ENCODE measurements at regions not wholly inside any gene's neighbourhood (a gene's known extent, or its start where the extent isn't known, plus 50 kb on each side); places are given as distances from the start of the nearest gene placed in this dataset.

GRCh38 chr4:72938516-72938915 lies 131.0 kb downstream of the COX18 start:
- no peak overlapping the region for H2BK15ac ChIP-seq (ENCODE audit: low read depth, low read length)
- H3K4me1 ChIP-seq (ENCODE audit: control insufficient read depth, insufficient read depth, low read length) = no peaks in the 10 kb centered on the region
- H3K27me3 ChIP-seq (ENCODE audit: control insufficient read depth, insufficient read depth, low read length) = no peaks in the 10 kb centered on the region
- no peak overlapping the region for H2AK9ac ChIP-seq (replicated peaks; ENCODE audit: low read depth, low read length, poor library complexity)
- no peak overlapping the region for H3K56ac ChIP-seq (ENCODE audit: extremely low read depth, insufficient read depth, low read length)
- no peaks in the 10 kb centered on the region for H3K9me1 ChIP-seq (ENCODE audit: insufficient read depth, low read length)
- no peak overlapping the region for H3K9ac ChIP-seq (ENCODE audit: low read depth, low read length)
- no peak overlapping the region for H3K4ac ChIP-seq (ENCODE audit: low read depth, low read length)
- ATAC-seq (ENCODE audit: low read depth) (no peak), DNase-seq (no peak)
- H3K27ac ChIP-seq (ENCODE audit: insufficient read depth, low read length) = no peak overlapping the region
- no CpG with 5 or more reads among the region's 2 CpGs for WGBS, 2 experiments (ENCODE audit: extremely low coverage in 2 of 2, insufficient read length in 1 of 2)
- in situ Hi-C loops (cut with MboI; ENCODE audit: low sequenced_read_pairs) = no loop called here
- no peak overlapping the region for H2BK20ac ChIP-seq (ENCODE audit: low read depth, low read length)
- TF ChIP-seq NFE2L2 (IDR thresholded peaks at IDR 0.05; ENCODE audit: low read depth, low read length) = no peak
- TF ChIP-seq BHLHE40 (IDR thresholded peaks at IDR 0.05; ENCODE audit: low read depth, low read length) = no peak
- TF ChIP-seq CHD1 (IDR thresholded peaks at IDR 0.05; ENCODE audit: low read depth, low read length) = no peak
- TF ChIP-seq USF2 (IDR thresholded peaks at IDR 0.05; ENCODE audit: low read depth, low read length) = no peak
- TF ChIP-seq POLR2A (IDR thresholded peaks at IDR 0.05; ENCODE audit: low read depth, low read length) = no peak
- no peak for TF ChIP-seq ELK1 (IDR thresholded peaks at IDR 0.05; ENCODE audit: borderline replicate concordance, low read depth, low read length)
- TF ChIP-seq MAZ (IDR thresholded peaks at IDR 0.05; ENCODE audit: borderline replicate concordance, low read depth, low read length) = no peak
- no peak for TF ChIP-seq CEBPB (IDR thresholded peaks at IDR 0.05; ENCODE audit: low read depth, low read length)
- no peak for TF ChIP-seq MAFK (IDR thresholded peaks at IDR 0.05; ENCODE audit: low read depth, low read length)
- no peak for TF ChIP-seq MXI1 (IDR thresholded peaks at IDR 0.05; ENCODE audit: borderline replicate concordance, low read depth, low read length)
- TF ChIP-seq FOS (IDR thresholded peaks at IDR 0.05; ENCODE audit: low read depth, low read length) = no peak
- no peak for TF ChIP-seq RFX5 (IDR thresholded peaks at IDR 0.05; ENCODE audit: low read depth, low read length)
- TF ChIP-seq CTCF (conservative IDR thresholded peaks at IDR 0.05; ENCODE audit: low read depth, low read length) = no peak
- no peak for TF ChIP-seq RCOR1 (IDR thresholded peaks at IDR 0.05; ENCODE audit: insufficient replicate concordance, low read length)
- no peak for TF ChIP-seq SMC3 (IDR thresholded peaks at IDR 0.05; ENCODE audit: low read depth, low read length)
- no peak for TF ChIP-seq RAD21 (IDR thresholded peaks at IDR 0.05; ENCODE audit: low read length)
- no peak overlapping the region for H3K18ac ChIP-seq (ENCODE audit: low read depth, low read length)
- no peaks in the 10 kb centered on the region for H3K79me1 ChIP-seq (ENCODE audit: low read depth in 1 of 2, low read length in 2 of 2)
- CTCF ChIA-PET = no interaction called here
- BruUV-seq (replicated peaks) = no TSS peak
- H2AFZ ChIP-seq (replicated peaks; ENCODE audit: low read length, poor library complexity) = no peak overlapping the region
- dilution Hi-C loops (cut with HindIII; ENCODE audit: low sequenced_read_pairs, unreplicated experiment) = no loop called here
- H4K91ac ChIP-seq (ENCODE audit: insufficient read depth, low read depth, low read length) = no peak overlapping the region
- no peaks in the 10 kb centered on the region for H3K9me3 ChIP-seq (ENCODE audit: control insufficient read depth, insufficient read depth, low read length)
- POLR2A ChIA-PET (ENCODE audit: unreplicated experiment) = no interaction called here
- no peak overlapping the region for H4K5ac ChIP-seq (ENCODE audit: low read depth, low read length)
- no peak overlapping the region for H3K23ac ChIP-seq (ENCODE audit: low read depth, low read length)
- H3K14ac ChIP-seq (replicated peaks; ENCODE audit: low read depth, low read length) = no peak overlapping the region
- H2BK5ac ChIP-seq (ENCODE audit: low read depth, low read length, poor library complexity, severe bottlenecking) = no peak overlapping the region
- intact Hi-C loops (cut with micrococcal nuclease) = no loop called here
- no peak overlapping the region for H3K4me2 ChIP-seq (ENCODE audit: low read depth, low read length)
- no peaks in the 10 kb centered on the region for H3K36me3 ChIP-seq (ENCODE audit: control insufficient read depth, insufficient read depth, low read length)
- no peak overlapping the region for H2BK120ac ChIP-seq (ENCODE audit: low read depth, low read length)
- no peaks in the 10 kb centered on the region for H4K20me1 ChIP-seq (ENCODE audit: insufficient read depth, low read length)
- H3K4me3 ChIP-seq (ENCODE audit: insufficient read depth, low read depth, low read length) = no peak overlapping the region
- no peak overlapping the region for H2AK5ac ChIP-seq (ENCODE audit: low read depth, low read length)
- no peak overlapping the region for H4K8ac ChIP-seq (ENCODE audit: low read depth in 2 of 2, low read length in 2 of 2)

Measured in IMR-90 (cell line).